ENCODE measurements at regions not wholly inside any gene's neighbourhood (a gene's known extent, or its start where the extent isn't known, plus 50 kb on each side); places are given as distances from the start of the nearest gene placed in this dataset.

- H3K4me1 ChIP-seq (ENCODE audit: insufficient read depth) = no peaks in the 10 kb centered on the region
- H3K9me3 ChIP-seq = no peaks in the 10 kb centered on the region
- no peaks in the 10 kb centered on the region for H3K27me3 ChIP-seq
- DNase-seq = no peak
- 88 to 94% (median 92%) methylated on average over 4 of the region's 4 CpGs for whole genome bisulfite sequencing, 3 donors
- no peak overlapping the region for H3K27ac ChIP-seq
- TF ChIP-seq POLR2A (IDR thresholded peaks at IDR 0.05) = no peak
- no peak for TF ChIP-seq EP300 (IDR thresholded peaks at IDR 0.05)
- TF ChIP-seq, protein P1, sequence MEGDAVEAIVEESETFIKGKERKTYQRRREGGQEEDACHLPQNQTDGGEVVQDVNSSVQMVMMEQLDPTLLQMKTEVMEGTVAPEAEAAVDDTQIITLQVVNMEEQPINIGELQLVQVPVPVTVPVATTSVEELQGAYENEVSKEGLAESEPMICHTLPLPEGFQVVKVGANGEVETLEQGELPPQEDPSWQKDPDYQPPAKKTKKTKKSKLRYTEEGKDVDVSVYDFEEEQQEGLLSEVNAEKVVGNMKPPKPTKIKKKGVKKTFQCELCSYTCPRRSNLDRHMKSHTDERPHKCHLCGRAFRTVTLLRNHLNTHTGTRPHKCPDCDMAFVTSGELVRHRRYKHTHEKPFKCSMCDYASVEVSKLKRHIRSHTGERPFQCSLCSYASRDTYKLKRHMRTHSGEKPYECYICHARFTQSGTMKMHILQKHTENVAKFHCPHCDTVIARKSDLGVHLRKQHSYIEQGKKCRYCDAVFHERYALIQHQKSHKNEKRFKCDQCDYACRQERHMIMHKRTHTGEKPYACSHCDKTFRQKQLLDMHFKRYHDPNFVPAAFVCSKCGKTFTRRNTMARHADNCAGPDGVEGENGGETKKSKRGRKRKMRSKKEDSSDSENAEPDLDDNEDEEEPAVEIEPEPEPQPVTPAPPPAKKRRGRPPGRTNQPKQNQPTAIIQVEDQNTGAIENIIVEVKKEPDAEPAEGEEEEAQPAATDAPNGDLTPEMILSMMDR (IDR thresholded peaks at IDR 0.05) = no peak
- intact Hi-C loops (cut with DNase I) = loop anchor here in 1 of 4 donors (1.0 kb wide), 1 partner anchor 8 kb away; no protein-coding TSS in a partner anchor
- H3K36me3 ChIP-seq = no peaks in the 10 kb centered on the region
- no peak overlapping the region for H3K4me3 ChIP-seq
Observed at GRCh38 chr1:69213644-69214043, 354.1 kb upstream of the LRRC7 start.

GRCh38 chr1:69215883-69216282 is 351.8 kb upstream of the LRRC7 start:
- 88 to 92% (median 92%) methylated on average over 3 of the region's 3 CpGs for WGBS, 3 donors
- Histone ChIP-seq H3K27ac (no peak overlapping the region), H3K9me3 (no peaks in the 10 kb centered on the region), H3K36me3 (no peaks in the 10 kb centered on the region), H3K27me3 (no peaks in the 10 kb centered on the region), H3K4me3 (no peak overlapping the region), H3K4me1 (ENCODE audit: insufficient read depth) (no peaks in the 10 kb centered on the region)
- DNase-seq = no peak
- TF ChIP-seq, protein P1 (IDR thresholded peaks at IDR 0.05) = no peak
- no peak for TF ChIP-seq EP300 (IDR thresholded peaks at IDR 0.05)
- TF ChIP-seq POLR2A (IDR thresholded peaks at IDR 0.05) = no peak
- intact Hi-C loops (cut with DNase I) = no loop called here

DNA sequence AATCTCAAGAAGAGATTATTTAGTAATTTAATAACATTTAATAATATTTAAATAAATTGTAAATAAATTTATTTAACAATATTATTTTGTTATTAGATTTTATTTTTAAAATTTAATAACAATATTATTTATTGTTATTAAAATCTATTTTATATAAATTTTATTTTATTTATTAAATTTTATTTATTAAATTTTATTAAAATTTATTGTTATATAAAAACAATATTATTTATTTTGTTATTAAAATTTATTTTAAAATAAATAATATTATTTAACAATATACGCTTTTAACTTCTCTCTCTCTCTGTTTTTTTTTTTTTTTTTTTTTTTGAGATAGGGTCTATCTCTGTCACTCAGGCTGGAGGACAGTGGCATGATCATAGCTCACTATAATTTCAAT is 347.1 kb upstream of the LRRC7 start:
- H3K4me1 ChIP-seq (ENCODE audit: insufficient read depth) = no peaks in the 10 kb centered on the region
- WGBS, 3 donors = 91 to 96% (median 93%) methylated on average over 1 of the region's 1 CpG
- intact Hi-C loops (cut with DNase I) = no loop called here

GRCh38 chr1:69221524-69221923 is 346.2 kb upstream of the LRRC7 start:
- no peak for DNase-seq
- Histone ChIP-seq H3K4me3 (no peak overlapping the region), H3K36me3 (no peaks in the 10 kb centered on the region), H3K4me1 (ENCODE audit: insufficient read depth) (no peaks in the 10 kb centered on the region), H3K27me3 (no peaks in the 10 kb centered on the region), H3K27ac (no peak overlapping the region), H3K9me3 (no peaks in the 10 kb centered on the region)
- TF ChIP-seq EP300 (IDR thresholded peaks at IDR 0.05) (no peak), POLR2A (IDR thresholded peaks at IDR 0.05) (no peak)
- TF ChIP-seq, protein P1 (IDR thresholded peaks at IDR 0.05) = no peak
- intact Hi-C loops (cut with DNase I) = no loop called here
- WGBS, 3 donors = 26 to 37% (median 32%) methylated on average over 1 of the region's 1 CpG

More for the DNA sequence above, 347.1 kb upstream of the LRRC7 start:
- TF ChIP-seq EP300 (IDR thresholded peaks at IDR 0.05) = no peak
- no peak for TF ChIP-seq POLR2A (IDR thresholded peaks at IDR 0.05)
- TF ChIP-seq, protein P1 (IDR thresholded peaks at IDR 0.05) = no peak
- Histone ChIP-seq H3K36me3 (no peaks in the 10 kb centered on the region), H3K27me3 (no peaks in the 10 kb centered on the region), H3K4me3 (no peak overlapping the region), H3K9me3 (no peaks in the 10 kb centered on the region), H3K27ac (no peak overlapping the region)
- DNase-seq = no peak
